ENCODE measurements at regions not wholly inside any gene's neighbourhood (a gene's known extent, or its start where the extent isn't known, plus 50 kb on each side); places are given as distances from the start of the nearest gene placed in this dataset.

- no peaks in the 10 kb centered on the region for H3K36me3 ChIP-seq (replicated peaks)
- no peak overlapping the region for H3K4me3 ChIP-seq (ENCODE audit: low read depth, low read length)
- TF ChIP-seq CTCF (IDR thresholded peaks at IDR 0.05; ENCODE audit: low read depth, low read length, missing control alignments): no peak
- no peaks in the 10 kb centered on the region for H3K27me3 ChIP-seq (replicated peaks)
- in situ Hi-C loops (cut with HindIII; ENCODE audit: low pct_ligation_motif_present, low sequenced_read_pairs): no loop called here
- DNase-seq: no peak
- H3K27ac ChIP-seq: no peak overlapping the region
Observed at GRCh38 chr6:95142661-95143335, 434.5 kb upstream of the MANEA start.

- in situ Hi-C loops (cut with HindIII; ENCODE audit: low pct_ligation_motif_present, low sequenced_read_pairs): no loop called here
- Histone ChIP-seq H3K36me3 (replicated peaks) (no peaks in the 10 kb centered on the region), H3K27ac (no peak overlapping the region), H3K27me3 (replicated peaks) (no peaks in the 10 kb centered on the region), H3K4me3 (ENCODE audit: low read depth, low read length) (no peak overlapping the region)
- DNase-seq: no peak
- TF ChIP-seq CTCF (IDR thresholded peaks at IDR 0.05; ENCODE audit: low read depth, low read length, missing control alignments): no peak
Observed at GRCh38 chr6:95143408-95144180, 433.7 kb upstream of the MANEA start.

GRCh38 chr6:95145457-95145856 lies 431.9 kb upstream of the MANEA start:
- no peak for TF ChIP-seq CTCF (IDR thresholded peaks at IDR 0.05; ENCODE audit: low read depth, low read length, missing control alignments)
- Histone ChIP-seq H3K4me3 (ENCODE audit: low read depth, low read length) (no peak overlapping the region), H3K36me3 (replicated peaks) (no peaks in the 10 kb centered on the region), H3K27me3 (replicated peaks) (no peaks in the 10 kb centered on the region), H3K27ac (no peak overlapping the region)
- DNase-seq: no peak
- in situ Hi-C loops (cut with HindIII; ENCODE audit: low pct_ligation_motif_present, low sequenced_read_pairs): no loop called here

GRCh38 chr6:95159557-95159956 lies 417.8 kb upstream of the MANEA start:
- no peak for DNase-seq
- no peak overlapping the region for H3K4me3 ChIP-seq (ENCODE audit: low read depth, low read length)
- no peak for TF ChIP-seq CTCF (IDR thresholded peaks at IDR 0.05; ENCODE audit: low read depth, low read length, missing control alignments)
- H3K36me3 ChIP-seq (replicated peaks): no peaks in the 10 kb centered on the region
- in situ Hi-C loops (cut with HindIII; ENCODE audit: low pct_ligation_motif_present, low sequenced_read_pairs): no loop called here
- H3K27me3 ChIP-seq (replicated peaks): no peaks in the 10 kb centered on the region
- H3K27ac ChIP-seq: no peak overlapping the region

GRCh38 chr6:95169775-95170174 lies 407.6 kb upstream of the MANEA start:
- H3K27ac ChIP-seq: no peak overlapping the region
- no peak for TF ChIP-seq CTCF (IDR thresholded peaks at IDR 0.05; ENCODE audit: low read depth, low read length, missing control alignments)
- in situ Hi-C loops (cut with HindIII; ENCODE audit: low pct_ligation_motif_present, low sequenced_read_pairs): no loop called here
- no peaks in the 10 kb centered on the region for H3K36me3 ChIP-seq (replicated peaks)
- DNase-seq: no peak
- no peak overlapping the region for H3K4me3 ChIP-seq (ENCODE audit: low read depth, low read length)
- no peaks in the 10 kb centered on the region for H3K27me3 ChIP-seq (replicated peaks)
